GM23248 (cell line): ENCODE measurements at regions not wholly inside any gene's neighbourhood (a gene's known extent, or its start where the extent isn't known, plus 50 kb on each side); places are given as distances from the start of the nearest gene placed in this dataset.

Experiments
- EZH2 ChIP-seq: fragments of 200-600 bp; sonication (generic); IDR thresholded peaks from 2 replicates; pipeline ENCODE4 v1.6.1; 2018; ENCODE audit warnings: antibody characterized with exemption, mild to moderate bottlenecking; ENCODE audit not compliant: insufficient read depth, poor library complexity, severe bottlenecking
- EZH2phosphoT487 ChIP-seq: fragments of 200-600 bp; sonication (generic); IDR thresholded peaks from 2 replicates; pipeline ENCODE4 v1.6.1; 2018; ENCODE audit warnings: antibody characterized with exemption, moderate library complexity, mild to moderate bottlenecking, low read depth; ENCODE audit not compliant: insufficient read depth

GRCh38 chr5:155912291-155912690 is 414.7 kb upstream of the SGCD start:
- TF ChIP-seq EZH2 (no peak), EZH2phosphoT487 (no peak)
